ENCODE measurements at regions not wholly inside any gene's neighbourhood (a gene's known extent, or its start where the extent isn't known, plus 50 kb on each side); places are given as distances from the start of the nearest gene placed in this dataset.

DNA sequence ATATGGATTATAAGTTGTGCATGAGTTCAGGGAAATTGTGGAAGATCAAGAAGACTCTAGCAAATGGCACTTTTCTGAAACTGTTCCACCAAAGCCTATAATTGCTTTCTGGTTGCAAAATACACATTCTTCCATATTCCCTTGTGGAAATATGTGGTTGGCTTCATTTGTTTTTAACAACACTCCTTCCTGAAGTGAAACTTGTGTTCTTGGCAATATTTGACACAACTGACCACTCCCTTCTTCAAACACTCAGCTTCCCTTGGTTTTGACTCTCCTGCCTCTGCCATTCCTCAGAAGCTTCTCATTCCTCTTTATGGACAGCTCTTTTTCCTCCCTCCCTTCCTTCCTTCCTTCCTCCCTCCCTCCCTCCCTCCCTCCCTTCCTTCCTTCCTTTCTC lies 192.3 kb downstream of the PMAIP1 start:
- Histone ChIP-seq H4K8ac (ENCODE audit: low read length) (no peak overlapping the region), H3K4me1 (ENCODE audit: control insufficient read depth, insufficient read depth, low read depth, low read length) (no peaks in the 10 kb centered on the region), H2BK5ac (ENCODE audit: low read depth, low read length, poor library complexity, severe bottlenecking) (no peak overlapping the region), H3K9me3 (ENCODE audit: control insufficient read depth, low read length) (peaks cover 8% of the 10 kb centered on the region), H3K27ac (ENCODE audit: low read length, poor library complexity, severe bottlenecking) (no peak overlapping the region), H3K9ac (ENCODE audit: low read length) (no peak overlapping the region), H2BK12ac (ENCODE audit: low read length in 2 of 2) (no peak overlapping the region), H2BK120ac (ENCODE audit: low read depth, low read length) (no peak overlapping the region), H3K4ac (ENCODE audit: low read depth in 1 of 2, low read length in 2 of 2) (no peak overlapping the region), H3K27me3 (ENCODE audit: control insufficient read depth in 1 of 2, insufficient read depth in 1 of 2, low read length in 2 of 2) (no peaks in the 10 kb centered on the region), H2AK5ac (ENCODE audit: low read length, severe bottlenecking) (no peak overlapping the region), H3K23ac (ENCODE audit: low read length in 2 of 2) (no peak overlapping the region), H3K79me1 (replicated peaks; ENCODE audit: low read length, poor library complexity, severe bottlenecking) (no peaks in the 10 kb centered on the region), H3K36me3 (ENCODE audit: control insufficient read depth in 1 of 2, insufficient read depth in 2 of 2, low read depth in 1 of 2, low read length in 2 of 2) (no peaks in the 10 kb centered on the region), H4K91ac (ENCODE audit: low read length) (no peak overlapping the region), H2AFZ (ENCODE audit: low read depth, low read length) (no peak overlapping the region), H2BK15ac (ENCODE audit: low read depth, poor library complexity, severe bottlenecking) (no peak overlapping the region), H3K4me2 (ENCODE audit: low read length, poor library complexity, severe bottlenecking) (no peak overlapping the region), H3K14ac (ENCODE audit: low read length in 2 of 2) (no peak overlapping the region), H3K4me3 (ENCODE audit: insufficient read depth in 1 of 2, low read depth in 1 of 2, low read length in 2 of 2) (no peak overlapping the region), H3K18ac (ENCODE audit: low read depth in 1 of 2, low read length in 2 of 2) (no peak overlapping the region)
- DNase-seq = no peak

- 55% methylated on average over 6 of the region's 7 CpGs for WGBS
- Histone ChIP-seq H3K4ac (ENCODE audit: low read depth in 1 of 2, low read length in 2 of 2) (no peak overlapping the region), H2AK5ac (ENCODE audit: low read length, severe bottlenecking) (no peak overlapping the region), H3K27ac (ENCODE audit: low read length, poor library complexity, severe bottlenecking) (no peak overlapping the region), H2BK12ac (ENCODE audit: low read length in 2 of 2) (no peak overlapping the region), H2BK5ac (ENCODE audit: low read depth, low read length, poor library complexity, severe bottlenecking) (no peak overlapping the region), H4K8ac (ENCODE audit: low read length) (no peak overlapping the region), H3K9ac (ENCODE audit: low read length) (no peak overlapping the region), H2BK120ac (ENCODE audit: low read depth, low read length) (no peak overlapping the region), H3K23ac (ENCODE audit: low read length in 2 of 2) (no peak overlapping the region), H3K4me2 (ENCODE audit: low read length, poor library complexity, severe bottlenecking) (no peak overlapping the region), H2AFZ (ENCODE audit: low read depth, low read length) (no peak overlapping the region), H3K36me3 (ENCODE audit: control insufficient read depth in 1 of 2, insufficient read depth in 2 of 2, low read depth in 1 of 2, low read length in 2 of 2) (no peaks in the 10 kb centered on the region), H4K91ac (ENCODE audit: low read length) (no peak overlapping the region), H3K4me1 (ENCODE audit: control insufficient read depth, insufficient read depth, low read depth, low read length) (no peaks in the 10 kb centered on the region), H3K9me3 (ENCODE audit: control insufficient read depth, low read length) (peaks cover 8% of the 10 kb centered on the region), H3K27me3 (ENCODE audit: control insufficient read depth in 1 of 2, insufficient read depth in 1 of 2, low read length in 2 of 2) (peaks cover 0 to 4% of the 10 kb centered on the region in 2 experiments), H2BK15ac (ENCODE audit: low read depth, poor library complexity, severe bottlenecking) (no peak overlapping the region), H3K4me3 (ENCODE audit: insufficient read depth in 1 of 2, low read depth in 1 of 2, low read length in 2 of 2) (no peak overlapping the region), H3K14ac (ENCODE audit: low read length in 2 of 2) (no peak overlapping the region), H3K79me1 (replicated peaks; ENCODE audit: low read length, poor library complexity, severe bottlenecking) (no peaks in the 10 kb centered on the region), H3K18ac (ENCODE audit: low read depth in 1 of 2, low read length in 2 of 2) (no peak overlapping the region)
- DNase-seq = no peak
These were observed 190.4 kb downstream of the PMAIP1 start for GRCh38 chr18:60090170-60090569.

GRCh38 chr18:60082790-60083189 lies 183.0 kb downstream of the PMAIP1 start:
- Histone ChIP-seq H3K79me1 (replicated peaks; ENCODE audit: low read length, poor library complexity, severe bottlenecking) (no peaks in the 10 kb centered on the region), H2BK5ac (ENCODE audit: low read depth, low read length, poor library complexity, severe bottlenecking) (no peak overlapping the region), H2BK12ac (ENCODE audit: low read length in 2 of 2) (no peak overlapping the region), H3K27me3 (ENCODE audit: control insufficient read depth in 1 of 2, insufficient read depth in 1 of 2, low read length in 2 of 2) (peaks cover 0 to 4% of the 10 kb centered on the region in 2 experiments), H3K9ac (ENCODE audit: low read length) (no peak overlapping the region), H2AK5ac (ENCODE audit: low read length, severe bottlenecking) (no peak overlapping the region), H3K23ac (ENCODE audit: low read length in 2 of 2) (no peak overlapping the region), H3K4me3 (ENCODE audit: insufficient read depth in 1 of 2, low read depth in 1 of 2, low read length in 2 of 2) (no peak overlapping the region), H3K9me3 (ENCODE audit: control insufficient read depth, low read length) (peaks cover 12% of the 10 kb centered on the region), H4K91ac (ENCODE audit: low read length) (no peak overlapping the region), H3K18ac (ENCODE audit: low read depth in 1 of 2, low read length in 2 of 2) (no peak overlapping the region), H3K4me1 (ENCODE audit: control insufficient read depth, insufficient read depth, low read depth, low read length) (no peaks in the 10 kb centered on the region), H3K27ac (ENCODE audit: low read length, poor library complexity, severe bottlenecking) (no peak overlapping the region), H2BK15ac (ENCODE audit: low read depth, poor library complexity, severe bottlenecking) (no peak overlapping the region), H3K4ac (ENCODE audit: low read depth in 1 of 2, low read length in 2 of 2) (no peak overlapping the region), H3K4me2 (ENCODE audit: low read length, poor library complexity, severe bottlenecking) (no peak overlapping the region), H2BK120ac (ENCODE audit: low read depth, low read length) (no peak overlapping the region), H3K36me3 (ENCODE audit: control insufficient read depth in 1 of 2, insufficient read depth in 2 of 2, low read depth in 1 of 2, low read length in 2 of 2) (no peaks in the 10 kb centered on the region), H2AFZ (ENCODE audit: low read depth, low read length) (no peak overlapping the region), H3K14ac (ENCODE audit: low read length in 2 of 2) (no peak overlapping the region), H4K8ac (ENCODE audit: low read length) (no peak overlapping the region)
- 100% methylated on average over 1 of the region's 1 CpG for WGBS
- no peak for DNase-seq

DNA sequence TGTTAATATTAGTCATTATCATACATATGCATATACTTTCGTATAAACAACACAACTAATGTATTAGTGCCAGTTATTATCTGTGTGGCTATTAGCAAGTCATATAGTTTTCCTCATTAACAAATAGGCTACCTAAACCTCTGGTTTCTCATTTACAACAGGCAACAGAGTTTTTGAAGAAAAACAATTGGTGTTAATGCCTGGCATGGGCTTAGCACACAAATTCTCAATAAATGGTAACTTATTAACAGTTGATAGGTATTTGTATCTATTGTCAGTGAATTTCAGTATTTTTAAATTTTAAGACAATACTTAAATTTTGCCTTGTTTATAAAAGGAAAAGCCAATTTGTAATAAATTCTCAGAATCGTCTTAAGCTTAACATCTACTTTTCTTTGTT lies 182.5 kb downstream of the PMAIP1 start:
- Histone ChIP-seq H3K23ac (ENCODE audit: low read length in 2 of 2) (no peak overlapping the region), H3K14ac (ENCODE audit: low read length in 2 of 2) (no peak overlapping the region), H3K79me1 (replicated peaks; ENCODE audit: low read length, poor library complexity, severe bottlenecking) (no peaks in the 10 kb centered on the region), H2BK120ac (ENCODE audit: low read depth, low read length) (no peak overlapping the region), H3K4me3 (ENCODE audit: insufficient read depth in 1 of 2, low read depth in 1 of 2, low read length in 2 of 2) (no peak overlapping the region), H2AK5ac (ENCODE audit: low read length, severe bottlenecking) (no peak overlapping the region), H3K36me3 (ENCODE audit: control insufficient read depth in 1 of 2, insufficient read depth in 2 of 2, low read depth in 1 of 2, low read length in 2 of 2) (no peaks in the 10 kb centered on the region), H2BK5ac (ENCODE audit: low read depth, low read length, poor library complexity, severe bottlenecking) (no peak overlapping the region), H4K8ac (ENCODE audit: low read length) (no peak overlapping the region), H3K18ac (ENCODE audit: low read depth in 1 of 2, low read length in 2 of 2) (no peak overlapping the region), H3K4ac (ENCODE audit: low read depth in 1 of 2, low read length in 2 of 2) (no peak overlapping the region), H2BK12ac (ENCODE audit: low read length in 2 of 2) (no peak overlapping the region), H3K27ac (ENCODE audit: low read length, poor library complexity, severe bottlenecking) (no peak overlapping the region), H3K27me3 (ENCODE audit: control insufficient read depth in 1 of 2, insufficient read depth in 1 of 2, low read length in 2 of 2) (peaks cover 0 to 4% of the 10 kb centered on the region in 2 experiments), H3K4me1 (ENCODE audit: control insufficient read depth, insufficient read depth, low read depth, low read length) (no peaks in the 10 kb centered on the region), H4K91ac (ENCODE audit: low read length) (no peak overlapping the region), H3K9ac (ENCODE audit: low read length) (no peak overlapping the region), H2AFZ (ENCODE audit: low read depth, low read length) (no peak overlapping the region), H3K9me3 (ENCODE audit: control insufficient read depth, low read length) (peaks cover 16% of the 10 kb centered on the region), H2BK15ac (ENCODE audit: low read depth, poor library complexity, severe bottlenecking) (no peak overlapping the region), H3K4me2 (ENCODE audit: low read length, poor library complexity, severe bottlenecking) (no peak overlapping the region)
- no peak for DNase-seq
- no CpG with 5 or more reads among the region's 2 CpGs for WGBS

All from mesenchymal stem cell (in vitro differentiated cells and primary cell).